Thyroid gland (tissue), 4 donors: ENCODE measurements at regions not wholly inside any gene's neighbourhood (a gene's known extent, or its start where the extent isn't known, plus 50 kb on each side); places are given as distances from the start of the nearest gene placed in this dataset.

ENCODE experiments used
- CTCF ChIP-seq, 6 experiments: fragments of 200-600 bp in 3 of 6; fragments of 450-650 bp in 3 of 6; sonication (generic) in 3 of 6; IDR thresholded peaks; one replicate each; pipeline ENCODE4 v1.5.1; 2016 to 2019; ENCODE audit warnings: antibody characterized with exemption in 6 of 6, mild to moderate bottlenecking in 2 of 6, inconsistent platforms in 1 of 6, moderate library complexity in 1 of 6
- POLR2A ChIP-seq, 2 donors: fragments of 450-650 bp; IDR thresholded peaks; one replicate each; pipeline ENCODE4 v1.6.1; 2017; ENCODE audit warnings: antibody characterized with exemption in 2 of 2, mild to moderate bottlenecking in 2 of 2, moderate library complexity in 1 of 2

- TF ChIP-seq CTCF (IDR thresholded peaks at IDR 0.05) (no peak), POLR2A (IDR thresholded peaks at IDR 0.05) (no peak)
Measured at GRCh38 chr3:182007441-182007840, 295.7 kb downstream of the SOX2 start.
